ENCODE measurements at regions not wholly inside any gene's neighbourhood (a gene's known extent, or its start where the extent isn't known, plus 50 kb on each side); places are given as distances from the start of the nearest gene placed in this dataset.
A peak's percentile ranks its signal among the peaks of the same experiment; 100 is the strongest.

- intact Hi-C loops (cut with DNase I): no loop called here
- H3K36me3 ChIP-seq: no peaks in the 10 kb centered on the region
- TF ChIP-seq EP300 (IDR thresholded peaks at IDR 0.05) (no peak), POLR2A (IDR thresholded peaks at IDR 0.05) (no peak), POLR2AphosphoS5 (IDR thresholded peaks at IDR 0.05) (no peak), CTCF (IDR thresholded peaks at IDR 0.05) (peak in 3 of 4 experiments; percentile 35 to 52 (median 42))
- WGBS, 2 donors: 27 to 29% methylated on average over 1 of the region's 1 CpG
- H3K27me3 ChIP-seq: no peaks in the 10 kb centered on the region
- no peaks in the 10 kb centered on the region for H3K9me3 ChIP-seq
- peaks cover 0 to 6% (median 0%) of the 10 kb centered on the region in 4 donors for H3K4me1 ChIP-seq
- H3K4me3 ChIP-seq: no peak overlapping the region
- no peak overlapping the region for H3K27ac ChIP-seq
- no peak for DNase-seq
Observed at GRCh38 chr6:88238065-88238464, 71.9 kb upstream of the CNR1 start.

DNA sequence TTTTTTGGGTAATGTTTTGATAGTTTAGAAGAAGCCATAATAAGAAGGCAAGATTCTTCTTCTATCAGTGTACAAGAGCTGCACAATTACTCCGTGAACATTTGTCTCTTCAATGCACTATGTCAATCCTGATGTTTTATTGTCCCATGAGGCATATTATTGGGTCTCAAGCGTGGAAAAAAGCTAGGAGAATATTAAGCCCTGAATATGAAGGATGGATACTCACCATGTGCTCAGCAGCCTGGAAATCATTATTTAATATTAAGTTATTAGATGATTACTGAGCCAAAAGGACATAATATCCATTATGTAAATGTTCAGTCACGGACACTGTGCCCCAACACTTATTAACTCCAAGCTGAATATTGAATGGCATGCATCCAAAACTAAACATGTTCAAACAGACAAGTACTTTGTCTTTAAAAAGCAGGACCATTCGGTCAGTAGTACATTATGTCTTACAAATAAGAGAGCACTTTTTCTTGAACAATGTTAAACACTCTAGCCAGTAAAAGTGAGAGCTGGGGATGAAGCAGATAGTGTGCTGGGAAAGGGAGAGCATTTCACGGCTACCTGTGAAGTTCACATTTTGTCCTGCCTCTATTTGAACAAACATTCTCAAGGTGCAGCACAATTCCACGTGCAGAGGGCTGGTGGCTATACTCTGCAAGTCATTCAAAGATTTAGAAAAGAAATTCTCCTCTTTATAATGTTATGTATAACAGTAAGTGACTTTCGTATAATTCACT is 70.6 kb upstream of the CNR1 start:
- no peaks in the 10 kb centered on the region for H3K36me3 ChIP-seq
- no peak overlapping the region for H3K4me3 ChIP-seq
- DNase-seq: no peak
- TF ChIP-seq POLR2A (IDR thresholded peaks at IDR 0.05): no peak
- peaks cover 0 to 6% (median 0%) of the 10 kb centered on the region in 4 donors for H3K4me1 ChIP-seq
- intact Hi-C loops (cut with DNase I): loop anchor here (2.0 kb wide), 1 partner anchor 306 kb away; no protein-coding TSS in a partner anchor
- WGBS, 2 donors: 47 to 69% methylated on average over 7 of the region's 7 CpGs
- H3K27me3 ChIP-seq: no peaks in the 10 kb centered on the region
- no peak overlapping the region for H3K27ac ChIP-seq
- H3K9me3 ChIP-seq: peaks cover 0 to 2% (median 0%) of the 10 kb centered on the region in 4 donors

- intact Hi-C loops (cut with DNase I): no loop called here
- Histone ChIP-seq H3K27me3 (no peaks in the 10 kb centered on the region), H3K36me3 (no peaks in the 10 kb centered on the region), H3K9me3 (peaks cover 0 to 7% (median 1%) of the 10 kb centered on the region in 4 donors), H3K4me1 (peaks cover 0 to 6% (median 0%) of the 10 kb centered on the region in 4 donors), H3K27ac (no peak overlapping the region), H3K4me3 (no peak overlapping the region)
- WGBS, 2 donors: 71 to 75% methylated on average over 1 of the region's 1 CpG
- TF ChIP-seq EP300 (IDR thresholded peaks at IDR 0.05) (no peak), CTCF (IDR thresholded peaks at IDR 0.05) (no peak), POLR2AphosphoS5 (IDR thresholded peaks at IDR 0.05) (no peak), POLR2A (IDR thresholded peaks at IDR 0.05) (no peak)
- DNase-seq: no peak
Observed at GRCh38 chr6:88232753-88233152, 66.6 kb upstream of the CNR1 start.

DNA sequence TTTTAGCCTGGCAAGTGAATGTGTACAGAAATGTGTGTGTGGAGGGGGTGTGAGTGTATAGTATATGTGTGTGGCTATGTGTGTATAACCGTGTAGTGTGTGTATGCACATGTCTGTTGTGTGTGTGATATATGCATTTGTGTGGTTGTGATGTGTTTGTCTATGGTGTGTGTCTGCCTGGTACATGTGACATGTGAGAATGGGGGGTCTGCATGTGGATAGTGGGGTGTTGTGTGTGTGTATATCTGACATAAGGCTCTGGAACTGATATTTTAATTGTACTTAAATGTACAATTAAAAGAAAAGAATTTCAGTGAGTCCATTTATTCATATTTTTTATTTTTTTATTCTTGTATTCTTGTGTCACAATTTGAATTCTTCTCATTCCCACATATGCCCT is 57.2 kb upstream of the CNR1 start:
- Histone ChIP-seq H3K9me3 (peaks cover 0 to 3% (median 0%) of the 10 kb centered on the region in 4 donors), H3K4me1 (no peaks in the 10 kb centered on the region), H3K36me3 (no peaks in the 10 kb centered on the region), H3K27ac (no peak overlapping the region), H3K27me3 (no peaks in the 10 kb centered on the region), H3K4me3 (no peak overlapping the region)
- WGBS, 2 donors: 81 to 83% methylated on average over 1 of the region's 1 CpG
- TF ChIP-seq EP300 (IDR thresholded peaks at IDR 0.05) (no peak), POLR2AphosphoS5 (IDR thresholded peaks at IDR 0.05) (no peak), CTCF (IDR thresholded peaks at IDR 0.05) (no peak), POLR2A (IDR thresholded peaks at IDR 0.05) (no peak)
- intact Hi-C loops (cut with DNase I): no loop called here
- no peak for DNase-seq

DNA sequence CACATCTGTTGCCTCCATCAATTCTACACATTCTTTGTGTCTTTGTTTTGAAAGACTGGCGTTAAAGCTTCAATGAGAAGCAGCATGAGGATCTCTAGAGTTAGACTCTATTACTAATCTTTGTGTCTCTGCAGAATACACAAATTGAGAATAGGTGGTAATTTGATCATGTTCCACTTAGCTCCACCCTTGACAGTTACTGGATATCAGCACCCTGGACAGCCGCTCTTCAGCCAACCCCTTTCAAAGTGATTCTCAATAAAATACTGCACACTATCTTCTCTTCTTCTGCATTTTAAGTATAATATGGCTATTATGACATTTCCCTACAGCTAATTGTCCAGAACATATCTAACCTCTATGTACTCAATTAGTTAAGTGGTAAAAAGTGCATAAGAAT is 54.3 kb upstream of the CNR1 start:
- H3K36me3 ChIP-seq: no peaks in the 10 kb centered on the region
- H3K4me1 ChIP-seq: no peaks in the 10 kb centered on the region
- 54 to 62% methylated on average over 2 of the region's 2 CpGs for WGBS, 2 donors
- TF ChIP-seq POLR2A (IDR thresholded peaks at IDR 0.05) (no peak), POLR2AphosphoS5 (IDR thresholded peaks at IDR 0.05) (no peak), CTCF (IDR thresholded peaks at IDR 0.05) (no peak), EP300 (IDR thresholded peaks at IDR 0.05) (no peak)
- no peaks in the 10 kb centered on the region for H3K27me3 ChIP-seq
- no peak overlapping the region for H3K4me3 ChIP-seq
- intact Hi-C loops (cut with DNase I): no loop called here
- no peak for DNase-seq
- H3K27ac ChIP-seq: no peak overlapping the region
- no peaks in the 10 kb centered on the region for H3K9me3 ChIP-seq
